GM19023 (cell line): ENCODE measurements at regions not wholly inside any gene's neighbourhood (a gene's known extent, or its start where the extent isn't known, plus 50 kb on each side); places are given as distances from the start of the nearest gene placed in this dataset.

Experiments
- ATAC-seq: cut with Tn5 transposase; IDR thresholded peaks from one replicate; pipeline ENCODE4 v1.9.1; 2021; ENCODE audit warnings: mild to moderate bottlenecking, moderate library complexity; ENCODE audit not compliant: unreplicated experiment

- no peak for ATAC-seq
Observed at GRCh38 chr9:79799691-79800335, 228.0 kb downstream of the TLE4 start.

- no peak for ATAC-seq
Observed at GRCh38 chr9:79798450-79798849, 226.7 kb downstream of the TLE4 start.

- ATAC-seq, result no peak
Observed at GRCh38 chr9:79796411-79796810, 224.6 kb downstream of the TLE4 start.

- ATAC-seq, result no peak
Observed at GRCh38 chr9:79788662-79789061, 216.9 kb downstream of the TLE4 start.

- ATAC-seq, result no peak
Observed at GRCh38 chr9:79781263-79781662, 209.5 kb downstream of the TLE4 start.

- no peak for ATAC-seq
Observed at GRCh38 chr9:79780559-79780958, 208.8 kb downstream of the TLE4 start.

- ATAC-seq, result no peak
Observed at GRCh38 chr9:79779901-79780300, 208.1 kb downstream of the TLE4 start.

GRCh38 chr9:79778581-79778980, 206.8 kb downstream of the TLE4 start:
- no peak for ATAC-seq

- ATAC-seq, result no peak
Observed at GRCh38 chr9:79776581-79776980, 204.8 kb downstream of the TLE4 start.
